ENCODE measurements at regions not wholly inside any gene's neighbourhood (a gene's known extent, or its start where the extent isn't known, plus 50 kb on each side); places are given as distances from the start of the nearest gene placed in this dataset.

- no peak for DNase-seq
Measured at GRCh38 chr12:13745111-13745860, 236.1 kb downstream of the GRIN2B start.

- no peak for DNase-seq
Measured at GRCh38 chr12:13744561-13744960, 236.8 kb downstream of the GRIN2B start.

- no peak for DNase-seq
Measured at GRCh38 chr12:13740149-13740545, 241.3 kb downstream of the GRIN2B start.

GRCh38 chr12:13735734-13736133, 245.7 kb downstream of the GRIN2B start:
- DNase-seq: no peak

GRCh38 chr12:13734584-13735152, 246.7 kb downstream of the GRIN2B start:
- no peak for DNase-seq

- DNase-seq: no peak
Measured at GRCh38 chr12:13727707-13728195, 253.7 kb downstream of the GRIN2B start.

- DNase-seq: no peak
Measured at GRCh38 chr12:13725049-13725448, 256.4 kb downstream of the GRIN2B start.

- no peak for DNase-seq
Measured at GRCh38 chr12:13724136-13724535, 257.3 kb downstream of the GRIN2B start.

GRCh38 chr12:13719986-13720385, 261.4 kb downstream of the GRIN2B start:
- DNase-seq: no peak

- no peak for DNase-seq
Measured at GRCh38 chr12:13718271-13718670, 263.1 kb downstream of the GRIN2B start.

GRCh38 chr12:13716119-13716518, 265.3 kb downstream of the GRIN2B start:
- DNase-seq: no peak

GRCh38 chr12:13713556-13714410, 267.6 kb downstream of the GRIN2B start:
- no peak for DNase-seq

- no peak for DNase-seq
Measured at GRCh38 chr12:13707829-13708228, 273.6 kb downstream of the GRIN2B start.

GRCh38 chr12:13702381-13702780, 279.0 kb downstream of the GRIN2B start:
- no peak for DNase-seq

GRCh38 chr12:13701502-13701901, 279.9 kb downstream of the GRIN2B start:
- no peak for DNase-seq

- no peak for DNase-seq
Measured at GRCh38 chr12:13697973-13698372, 283.4 kb downstream of the GRIN2B start.

- DNase-seq: no peak
Measured at GRCh38 chr12:13695781-13696180, 285.6 kb downstream of the GRIN2B start.

GRCh38 chr12:13692332-13692731, 289.1 kb downstream of the GRIN2B start:
- no peak for DNase-seq

GRCh38 chr12:13691598-13691997, 289.8 kb downstream of the GRIN2B start:
- no peak for DNase-seq

GRCh38 chr12:13687633-13688032, 293.8 kb downstream of the GRIN2B start:
- DNase-seq: no peak

GRCh38 chr12:13686260-13686659, 295.1 kb downstream of the GRIN2B start:
- no peak for DNase-seq

GRCh38 chr12:13680916-13681315, 300.5 kb downstream of the GRIN2B start:
- DNase-seq: no peak

- no peak for DNase-seq
Measured at GRCh38 chr12:13676880-13677279, 304.5 kb downstream of the GRIN2B start.

All from Kasumi-1 (cell line).